SU-DHL-6 (cell line): ENCODE measurements at regions not wholly inside any gene's neighbourhood (a gene's known extent, or its start where the extent isn't known, plus 50 kb on each side); places are given as distances from the start of the nearest gene placed in this dataset.
"Not testable (repeated sequence)": the region's sequence is repeated elsewhere in the genome, so short reads cannot be mapped to it uniquely, and the experiment has no call there.

ENCODE experiments used
- H2AFZ ChIP-seq: fragments of 200-600 bp; sonication (generic); 2 replicates; pipeline ENCODE4 v1.6.1; 2014; ENCODE audit warnings: low read depth, mild to moderate bottlenecking, moderate library complexity, mixed read lengths, antibody characterized with exemption, low read length; ENCODE audit not compliant: severe bottlenecking
- H3F3A ChIP-seq: fragments of 200-600 bp; shearing (Covaris generic); 2 replicates; pipeline ENCODE4 v1.6.0; 2016; ENCODE audit warnings: antibody characterized with exemption, mild to moderate bottlenecking; ENCODE audit not compliant: insufficient read depth
- H3K27ac ChIP-seq: fragments of 200-600 bp; sonication (generic); 2 replicates; pipeline ENCODE4 v1.5.1; 2016; ENCODE audit warnings: low read depth, mild to moderate bottlenecking, low read length, moderate library complexity, mixed read lengths
- H3K27me3 ChIP-seq: fragments of 200-600 bp; sonication (generic), shearing (Covaris generic); 2 replicates; pipeline ENCODE4 v1.6.0; 2014; ENCODE audit warnings: mild to moderate bottlenecking, low read length
- H3K36me3 ChIP-seq: fragments of 200-600 bp; sonication (generic); 2 replicates; pipeline ENCODE4 v1.6.1; 2014; ENCODE audit warnings: mild to moderate bottlenecking, low read length, mixed read lengths
- H3K4me2 ChIP-seq: fragments of 300-600, 200-600 bp; shearing (Covaris generic), sonication (generic); 2 replicates; pipeline ENCODE4 v1.6.0; 2014; ENCODE audit warnings: low read length, low read depth, mild to moderate bottlenecking; ENCODE audit not compliant: poor library complexity, severe bottlenecking
- H3K4me3 ChIP-seq: fragments of 200-600 bp; sonication (generic); 2 replicates; pipeline ENCODE4 v1.5.1; 2014; ENCODE audit warnings: antibody characterized with exemption, low read length, mild to moderate bottlenecking, mixed read lengths; ENCODE audit not compliant: insufficient read depth, poor library complexity, severe bottlenecking
- H3K79me2 ChIP-seq: fragments of 200-600 bp; sonication (generic); 2 replicates; pipeline ENCODE4 v1.6.1; 2014; ENCODE audit warnings: mild to moderate bottlenecking, low read length, moderate library complexity; ENCODE audit not compliant: insufficient read depth
- H3K9ac ChIP-seq: fragments of 200-600 bp; sonication (generic); 2 replicates; pipeline ENCODE4 v1.7.0; 2014; ENCODE audit warnings: mild to moderate bottlenecking, low read length
- H3K9me2 ChIP-seq: fragments of 200-600 bp; sonication (generic); replicated peaks from 2 replicates; pipeline ENCODE4 v1.6.1; 2014; ENCODE audit warnings: low read length; ENCODE audit not compliant: insufficient read depth
- H3K9me3 ChIP-seq: fragments of 200-600 bp; sonication (generic); 2 replicates; pipeline ENCODE4 v1.6.1; 2014; ENCODE audit warnings: low read length, mixed read lengths; ENCODE audit not compliant: insufficient read depth
- H4K20me1 ChIP-seq: fragments of 200-600 bp; sonication (generic); 2 replicates; pipeline ENCODE4 v1.6.1; 2014; ENCODE audit warnings: low read depth, mild to moderate bottlenecking, antibody characterized with exemption, low read length, moderate library complexity, mixed read lengths
- EZH2phosphoT487 ChIP-seq: fragments of 200-600 bp; sonication (generic), shearing (Covaris generic); conservative IDR thresholded peaks from 2 replicates; pipeline ENCODE4 v1.6.1; 2018; ENCODE audit warnings: mild to moderate bottlenecking, antibody characterized with exemption, low read length, moderate library complexity, mixed read lengths
- TF ChIP-seq, protein P1 (sequence below): fragments of 200-600 bp; sonication (generic); IDR thresholded peaks from one replicate; pipeline ENCODE4 v1.5.1; 2017; ENCODE audit warnings: antibody characterized with exemption, mild to moderate bottlenecking, low read length, moderate library complexity; ENCODE audit not compliant: insufficient read depth, poor library complexity, severe bottlenecking

DNA sequence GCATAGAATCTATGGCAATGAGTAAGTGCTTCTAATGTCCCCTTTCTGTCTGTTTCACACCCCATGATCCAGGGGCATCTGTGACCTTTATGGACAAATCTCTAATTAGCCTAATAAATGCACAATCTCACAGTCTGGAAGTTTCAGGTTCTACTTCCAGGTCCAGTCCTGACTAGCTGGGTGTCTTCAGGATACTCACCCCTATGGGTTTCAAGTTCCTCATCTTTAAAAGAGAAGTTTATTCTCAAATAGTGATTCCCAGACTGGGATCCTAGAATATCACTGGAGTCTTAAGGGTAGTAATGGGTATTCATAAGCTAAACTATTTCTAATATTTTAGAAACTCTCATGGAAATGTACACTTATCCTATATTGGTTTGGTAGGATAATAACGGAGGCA lies 77.2 kb upstream of the ABCA1 start:
- TF ChIP-seq, protein P1, sequence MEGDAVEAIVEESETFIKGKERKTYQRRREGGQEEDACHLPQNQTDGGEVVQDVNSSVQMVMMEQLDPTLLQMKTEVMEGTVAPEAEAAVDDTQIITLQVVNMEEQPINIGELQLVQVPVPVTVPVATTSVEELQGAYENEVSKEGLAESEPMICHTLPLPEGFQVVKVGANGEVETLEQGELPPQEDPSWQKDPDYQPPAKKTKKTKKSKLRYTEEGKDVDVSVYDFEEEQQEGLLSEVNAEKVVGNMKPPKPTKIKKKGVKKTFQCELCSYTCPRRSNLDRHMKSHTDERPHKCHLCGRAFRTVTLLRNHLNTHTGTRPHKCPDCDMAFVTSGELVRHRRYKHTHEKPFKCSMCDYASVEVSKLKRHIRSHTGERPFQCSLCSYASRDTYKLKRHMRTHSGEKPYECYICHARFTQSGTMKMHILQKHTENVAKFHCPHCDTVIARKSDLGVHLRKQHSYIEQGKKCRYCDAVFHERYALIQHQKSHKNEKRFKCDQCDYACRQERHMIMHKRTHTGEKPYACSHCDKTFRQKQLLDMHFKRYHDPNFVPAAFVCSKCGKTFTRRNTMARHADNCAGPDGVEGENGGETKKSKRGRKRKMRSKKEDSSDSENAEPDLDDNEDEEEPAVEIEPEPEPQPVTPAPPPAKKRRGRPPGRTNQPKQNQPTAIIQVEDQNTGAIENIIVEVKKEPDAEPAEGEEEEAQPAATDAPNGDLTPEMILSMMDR, result no peak
- no peak for TF ChIP-seq EZH2phosphoT487
- H3K9me2 ChIP-seq, result no peaks in the 10 kb centered on the region
- no peak overlapping the region for H3K27ac ChIP-seq
- no peak overlapping the region for H3K4me3 ChIP-seq
- H3K27me3 ChIP-seq, result no peaks in the 10 kb centered on the region
- no peak overlapping the region for H3K4me2 ChIP-seq
- H3K36me3 ChIP-seq, result no peaks in the 10 kb centered on the region
- no peaks in the 10 kb centered on the region for H4K20me1 ChIP-seq
- H3F3A ChIP-seq, result no peaks in the 10 kb centered on the region
- H3K9ac ChIP-seq, result no peak overlapping the region
- no peak overlapping the region for H2AFZ ChIP-seq
- H3K9me3 ChIP-seq, result no peaks in the 10 kb centered on the region
- H3K79me2 ChIP-seq, result no peaks in the 10 kb centered on the region

DNA sequence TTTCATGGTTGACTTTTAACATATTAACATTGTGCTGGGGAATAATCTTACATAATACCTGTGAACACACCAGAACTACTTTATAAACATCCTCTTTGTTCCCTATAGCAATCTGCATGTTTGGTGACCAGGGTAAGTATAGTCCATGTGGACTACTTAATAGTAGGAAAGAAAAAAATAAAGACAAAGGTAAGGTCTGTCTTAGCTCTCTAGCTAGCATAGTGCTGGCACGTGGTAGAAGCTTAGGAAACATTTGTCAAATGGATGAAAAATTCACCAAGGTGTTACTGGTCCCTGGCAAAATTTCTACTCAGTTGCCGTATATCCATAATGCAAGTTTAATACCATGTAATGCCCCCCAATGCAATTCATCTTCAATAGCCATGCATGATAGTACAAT lies 78.6 kb upstream of the ABCA1 start:
- H3K27me3 ChIP-seq, result no peaks in the 10 kb centered on the region
- no peak overlapping the region for H3K9ac ChIP-seq
- no peaks in the 10 kb centered on the region for H3F3A ChIP-seq
- no peak overlapping the region for H3K4me3 ChIP-seq
- H3K36me3 ChIP-seq, result no peaks in the 10 kb centered on the region
- no peak overlapping the region for H3K27ac ChIP-seq
- no peaks in the 10 kb centered on the region for H3K9me2 ChIP-seq
- TF ChIP-seq, protein P1, result no peak
- no peak for TF ChIP-seq EZH2phosphoT487
- no peaks in the 10 kb centered on the region for H4K20me1 ChIP-seq
- no peaks in the 10 kb centered on the region for H3K79me2 ChIP-seq
- H3K4me2 ChIP-seq, result no peak overlapping the region
- H2AFZ ChIP-seq, result no peak overlapping the region
- H3K9me3 ChIP-seq, result no peaks in the 10 kb centered on the region

DNA sequence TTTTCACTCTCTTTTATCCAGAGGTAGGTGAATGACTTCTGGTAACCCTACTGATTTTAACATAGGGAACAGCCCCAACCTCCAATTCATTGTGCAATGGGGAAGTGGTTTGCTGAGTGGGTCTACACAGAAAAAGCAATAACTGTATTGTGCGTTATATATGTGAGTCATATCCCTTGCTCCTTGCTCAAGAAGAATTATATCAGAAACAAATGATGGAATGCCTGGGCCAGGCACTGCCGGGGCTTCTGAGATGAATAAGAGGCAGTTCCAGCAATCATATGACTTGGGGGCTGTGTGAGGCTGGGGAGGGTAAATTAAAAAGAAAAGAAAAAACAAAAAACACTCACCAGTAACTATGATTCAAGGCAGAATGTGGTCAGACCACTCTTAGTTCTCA lies 79.2 kb upstream of the ABCA1 start:
- no peak for TF ChIP-seq EZH2phosphoT487
- TF ChIP-seq, protein P1, result no peak
- no peaks in the 10 kb centered on the region for H3K27me3 ChIP-seq

DNA sequence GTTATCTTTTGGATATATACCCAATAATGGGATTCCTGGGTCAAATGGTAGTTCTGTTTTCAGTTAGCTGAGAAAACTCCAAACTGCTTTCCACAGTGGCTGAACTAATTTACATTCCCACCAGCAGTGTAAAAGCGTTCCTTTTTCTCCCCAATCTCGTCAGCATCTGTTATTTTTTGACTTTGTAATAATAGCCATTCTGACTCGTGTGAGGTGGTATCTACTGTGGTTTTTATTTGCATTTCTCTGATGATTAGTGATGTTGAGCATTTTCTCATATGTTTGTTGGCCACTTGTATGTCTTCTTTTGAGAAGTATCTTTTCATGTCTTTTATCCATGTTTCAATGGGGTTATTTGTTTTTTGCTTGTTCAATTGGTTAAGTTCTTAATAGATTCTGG lies 82.1 kb upstream of the ABCA1 start:
- H3K27ac ChIP-seq, H3F3A ChIP-seq, H3K27me3 ChIP-seq, H3K9me3 ChIP-seq, H3K4me3 ChIP-seq, H3K79me2 ChIP-seq, H2AFZ ChIP-seq, H3K9ac ChIP-seq, H3K36me3 ChIP-seq, H4K20me1 ChIP-seq, H3K9me2 ChIP-seq, H3K4me2 ChIP-seq: not testable (repeated sequence)

More for the DNA sequence above, 79.2 kb upstream of the ABCA1 start:
- Histone ChIP-seq H3K9me2 (no peaks in the 10 kb centered on the region), H3K9ac (no peak overlapping the region), H3K9me3 (no peaks in the 10 kb centered on the region), H3K4me2 (no peak overlapping the region), H4K20me1 (no peaks in the 10 kb centered on the region), H3F3A (no peaks in the 10 kb centered on the region), H3K36me3 (no peaks in the 10 kb centered on the region), H2AFZ (no peak overlapping the region), H3K4me3 (no peak overlapping the region), H3K79me2 (no peaks in the 10 kb centered on the region), H3K27ac (no peak overlapping the region)
